ENCODE measurements at regions not wholly inside any gene's neighbourhood (a gene's known extent, or its start where the extent isn't known, plus 50 kb on each side); places are given as distances from the start of the nearest gene placed in this dataset.

GRCh38 chr3:177469216-177469615 lies 271.9 kb upstream of the TBL1XR1 start:
- H3K27ac ChIP-seq = no peak overlapping the region
- no peak overlapping the region for H3K4me3 ChIP-seq
- H3K27me3 ChIP-seq = no peaks in the 10 kb centered on the region
- DNase-seq (no peak), ATAC-seq (no peak)
- H3K36me3 ChIP-seq = no peaks in the 10 kb centered on the region
- H3K9me3 ChIP-seq = no peaks in the 10 kb centered on the region
- intact Hi-C loops (cut with DNase I) = no loop called here
- 88% methylated on average over 3 of the region's 3 CpGs for WGBS (ENCODE audit: insufficient coverage, low coverage, low lambda C conversion rate, missing lambda C conversion rate)
- TF ChIP-seq POLR2A (IDR thresholded peaks at IDR 0.05) (no peak), CTCF (IDR thresholded peaks at IDR 0.05) (no peak)
- peaks cover 0 to 17% (median 3%) of the 10 kb centered on the region in 4 donors for H3K4me1 ChIP-seq

GRCh38 chr3:177470197-177470941 lies 273.1 kb upstream of the TBL1XR1 start:
- no peak overlapping the region for H3K27ac ChIP-seq
- ATAC-seq = no peak
- no peaks in the 10 kb centered on the region for H3K27me3 ChIP-seq
- no peak for DNase-seq
- 92% methylated on average over 7 of the region's 8 CpGs for WGBS (ENCODE audit: insufficient coverage, low coverage, low lambda C conversion rate, missing lambda C conversion rate)
- TF ChIP-seq CTCF (IDR thresholded peaks at IDR 0.05) (no peak), POLR2A (IDR thresholded peaks at IDR 0.05) (no peak)
- no peaks in the 10 kb centered on the region for H3K9me3 ChIP-seq
- H3K36me3 ChIP-seq = no peaks in the 10 kb centered on the region
- no peak overlapping the region for H3K4me3 ChIP-seq
- peaks cover 0 to 6% (median 0%) of the 10 kb centered on the region in 4 donors for H3K4me1 ChIP-seq
- intact Hi-C loops (cut with DNase I) = no loop called here

GRCh38 chr3:177471733-177472480 lies 274.6 kb upstream of the TBL1XR1 start:
- no peaks in the 10 kb centered on the region for H3K36me3 ChIP-seq
- WGBS (ENCODE audit: insufficient coverage, low coverage, low lambda C conversion rate, missing lambda C conversion rate) = 81% methylated on average over 4 of the region's 4 CpGs
- ATAC-seq = no peak
- H3K4me3 ChIP-seq = no peak overlapping the region
- no peaks in the 10 kb centered on the region for H3K9me3 ChIP-seq
- H3K4me1 ChIP-seq = no peaks in the 10 kb centered on the region
- H3K27ac ChIP-seq = no peak overlapping the region
- DNase-seq = no peak
- TF ChIP-seq POLR2A (IDR thresholded peaks at IDR 0.05) (no peak), CTCF (IDR thresholded peaks at IDR 0.05) (no peak)
- intact Hi-C loops (cut with DNase I) = no loop called here
- H3K27me3 ChIP-seq = no peaks in the 10 kb centered on the region

- TF ChIP-seq CTCF (IDR thresholded peaks at IDR 0.05) = no peak
- no peak for TF ChIP-seq POLR2A (IDR thresholded peaks at IDR 0.05)
- intact Hi-C loops (cut with DNase I) = no loop called here
- Histone ChIP-seq H3K36me3 (no peaks in the 10 kb centered on the region), H3K9me3 (no peaks in the 10 kb centered on the region), H3K27me3 (no peaks in the 10 kb centered on the region), H3K4me3 (no peak overlapping the region), H3K27ac (no peak overlapping the region), H3K4me1 (peaks cover 0 to 4% (median 0%) of the 10 kb centered on the region in 4 donors)
- DNase-seq = no peak
- no peak for ATAC-seq
- 80% methylated on average over 2 of the region's 6 CpGs for WGBS (ENCODE audit: insufficient coverage, low coverage, low lambda C conversion rate, missing lambda C conversion rate)
Observed at GRCh38 chr3:177473184-177473583, 275.9 kb upstream of the TBL1XR1 start.
